ENCODE measurements at regions not wholly inside any gene's neighbourhood (a gene's known extent, or its start where the extent isn't known, plus 50 kb on each side); places are given as distances from the start of the nearest gene placed in this dataset.

DNA sequence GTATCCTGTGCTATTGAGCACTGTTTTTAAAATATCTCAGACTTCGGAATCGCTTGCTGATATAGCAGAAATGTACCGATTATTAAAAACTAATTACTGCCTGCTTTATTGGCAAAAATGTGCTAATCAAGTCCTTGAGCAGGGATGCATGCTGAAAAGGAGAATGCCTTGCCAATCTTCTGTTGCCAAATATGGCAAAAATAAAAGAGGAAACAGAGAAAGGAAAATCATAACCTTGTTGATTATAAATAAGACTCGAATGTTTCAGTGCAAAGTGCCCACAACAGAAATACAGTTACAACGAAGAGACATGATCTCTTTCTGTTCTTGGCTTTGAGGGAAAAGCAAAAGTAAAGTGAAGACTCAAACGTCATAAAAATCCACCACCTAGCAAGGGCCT is 248.5 kb downstream of the TMEM182 start:
- TF ChIP-seq EZH2phosphoT487 (IDR thresholded peaks at IDR 0.05; ENCODE audit: low read depth, severe bottlenecking, unreplicated experiment) (no peak), CTCF (IDR thresholded peaks at IDR 0.05; ENCODE audit: poor library complexity) (no peak)
